GM23338 (cell line): ENCODE measurements at regions not wholly inside any gene's neighbourhood (a gene's known extent, or its start where the extent isn't known, plus 50 kb on each side); places are given as distances from the start of the nearest gene placed in this dataset.

Experiments
- CTCF ChIP-seq, 2 experiments: fragments of 200-600 bp in 1 of 2; sonication (generic) in 1 of 2; conservative IDR thresholded peaks; 2 replicates each; pipeline versions ENCODE4 v1.5.1 to v1.6.1; 2016 to 2017; ENCODE audit warnings: antibody characterized with exemption in 2 of 2, low read depth in 2 of 2, mild to moderate bottlenecking in 2 of 2, moderate library complexity in 1 of 2
- POLR2AphosphoS5 ChIP-seq: IDR thresholded peaks from 2 replicates; pipeline ENCODE4 v1.6.1; 2016; ENCODE audit warnings: antibody characterized with exemption, low read depth

- TF ChIP-seq CTCF (conservative IDR thresholded peaks at IDR 0.05; ENCODE audit: low read depth in 2 of 2): no peak
- TF ChIP-seq POLR2AphosphoS5: no peak
Measured at GRCh38 chr3:64445944-64446300, 220.7 kb upstream of the PRICKLE2 start.
